A549 (cell line): ENCODE measurements at regions not wholly inside any gene's neighbourhood (a gene's known extent, or its start where the extent isn't known, plus 50 kb on each side); places are given as distances from the start of the nearest gene placed in this dataset.

Experiments
- ATAC-seq, 2 experiments: fragments of 200-7000 bp in 1 of 2; fragments of >200 bp in 1 of 2; cut with Nextera tagmentation in 1 of 2; cut with Tn5 transposase in 1 of 2; 3 replicates each; pipeline versions ENCODE4 v1.8.0 to v1.9.1; 2018 to 2020; ENCODE audit warnings: mild to moderate bottlenecking in 1 of 2, moderate library complexity in 1 of 2
- CTCF ChIA-PET: fragments of 300-600 bp; sonication (Branson Sonifier 250); formaldehyde crosslinking; extraction: SDS; loops from one replicate; lab custom pipeline; 2021; ENCODE audit warnings: antibody characterized with exemption, inconsistent platforms; lab: Yijun Ruan, JAX
- POLR2A ChIA-PET: fragments of 350-600 bp; formaldehyde crosslinking; extraction: SDS; loops from one replicate; lab custom pipeline; 2021; ENCODE audit warnings: antibody characterized with exemption, inconsistent platforms; lab: Yijun Ruan, JAX
- DNase-seq, 2 experiments: peaks; one replicate each; pipeline versions ENCODE4 v3.0.0 to v3.0.0-alpha.2; 2011 to 2016; ENCODE audit warnings: low read depth in 1 of 2, low spot score in 1 of 2
- FAIRE-seq: peaks from 2 replicates; lab custom pipeline; 2011; peaks lifted over from hg19 to GRCh38; lab: Jason Lieb, UNC
- H3K27ac ChIP-seq, 2 experiments: fragments of >200 bp; sonication (Bioruptor Twin); formaldehyde crosslinking; 3 replicates each; pipeline ENCODE4 v1.5.1; 2016 to 2017
- H3K4me1 ChIP-seq: fragments of >200 bp; sonication (Bioruptor Twin); formaldehyde crosslinking; 3 replicates; pipeline ENCODE4 v1.6.1; 2016
- H3K4me2 ChIP-seq: fragments of >200 bp; sonication (Bioruptor Twin); formaldehyde crosslinking; 3 replicates; pipeline ENCODE4 v1.6.1; 2016
- H3K4me3 ChIP-seq: fragments of >200 bp; sonication (Bioruptor Twin); formaldehyde crosslinking; 3 replicates; pipeline ENCODE4 v1.5.1; 2016
- H3K9me3 ChIP-seq: fragments of >200 bp; sonication (Bioruptor Twin); formaldehyde crosslinking; 3 replicates; pipeline ENCODE4 v1.6.1; 2016
- CBX2 ChIP-seq: fragments of 200-600 bp; sonication (generic); IDR thresholded peaks from 2 replicates; pipeline ENCODE4 v1.6.1; 2016; ENCODE audit warnings: low read depth, mild to moderate bottlenecking, borderline replicate concordance
- FOSL2 ChIP-seq, 2 experiments: fragments of 450-650 bp in 1 of 2; fragments of >200 bp in 1 of 2; sonication (Bioruptor Twin) in 1 of 2; formaldehyde crosslinking; IDR thresholded peaks; 2 replicates each; pipeline versions ENCODE4 v1.5.0 to v1.6.1; 2016 to 2020; ENCODE audit warnings: mild to moderate bottlenecking in 1 of 2, moderate library complexity in 1 of 2
- FOXS1 ChIP-seq: fragments of 250-450 bp; sonication (Bioruptor Pico); IDR thresholded peaks from 2 replicates; pipeline ENCODE4 v1.5.0; 2020; ENCODE audit warnings: mild to moderate bottlenecking, moderate library complexity
- HDAC2 ChIP-seq: fragments of 200-600 bp; sonication (generic); IDR thresholded peaks from 2 replicates; pipeline ENCODE4 v1.6.1; 2016
- HES2 ChIP-seq: fragments of >200 bp; sonication (Bioruptor Twin); formaldehyde crosslinking; IDR thresholded peaks from 2 replicates; pipeline ENCODE4 v1.6.1; 2016
- JUN ChIP-seq, 2 experiments: fragments of >200 bp; sonication (Bioruptor Twin); formaldehyde crosslinking; IDR thresholded peaks; 2 replicates in 1 of 2; 3 replicates in 1 of 2; pipeline ENCODE4 v1.6.1; 2016 to 2017
- MYC ChIP-seq: IDR thresholded peaks from 2 replicates; pipeline ENCODE4 v1.6.1; 2012; ENCODE audit warnings: mild to moderate bottlenecking, inconsistent platforms, low read length, improper control_type of control experiment, borderline replicate concordance
- PHF8 ChIP-seq: fragments of 200-600 bp; sonication (generic); IDR thresholded peaks from 2 replicates; pipeline ENCODE4 v1.6.1; 2016; ENCODE audit warnings: low read depth, mild to moderate bottlenecking, antibody characterized with exemption, moderate library complexity, borderline replicate concordance
- RARB ChIP-seq: fragments of 250-450 bp; sonication (Bioruptor Pico); IDR thresholded peaks from 2 replicates; pipeline ENCODE4 v1.8.0; 2021; ENCODE audit warnings: mild to moderate bottlenecking, moderate library complexity
- RCOR1 ChIP-seq: fragments of 150-350 bp; IDR thresholded peaks from 2 replicates; pipeline ENCODE4 v1.6.1; 2014; ENCODE audit warnings: antibody characterized with exemption, low read length, low read depth
- REST ChIP-seq: fragments of 200-600 bp; sonication (generic); IDR thresholded peaks from 2 replicates; pipeline ENCODE4 v1.6.1; 2016; ENCODE audit warnings: antibody characterized with exemption, mild to moderate bottlenecking, moderate library complexity
- RFX5 ChIP-seq: fragments of 450-650 bp; IDR thresholded peaks from 2 replicates; pipeline ENCODE4 v1.7.1; 2014; ENCODE audit warnings: antibody characterized with exemption, mild to moderate bottlenecking, moderate library complexity
- RNF2 ChIP-seq: fragments of 200-600 bp; sonication (generic); IDR thresholded peaks from 2 replicates; pipeline ENCODE4 v1.6.1; 2016; ENCODE audit warnings: low read depth, mild to moderate bottlenecking, antibody characterized with exemption, moderate library complexity, borderline replicate concordance
- SREBF2 ChIP-seq: fragments of 450-650 bp; IDR thresholded peaks from 2 replicates; pipeline ENCODE4 v1.6.1; 2014; ENCODE audit warnings: mild to moderate bottlenecking, moderate library complexity
- TP53 ChIP-seq: fragments of 250-450 bp; sonication (Bioruptor Pico); IDR thresholded peaks from 2 replicates; pipeline ENCODE4 v1.5.0; 2021; ENCODE audit warnings: mild to moderate bottlenecking, moderate library complexity
- ZC3H11A ChIP-seq: fragments of 450-650 bp; IDR thresholded peaks from 2 replicates; pipeline ENCODE4 v1.6.1; 2014; ENCODE audit warnings: antibody characterized with exemption, mild to moderate bottlenecking
- ZFP36 ChIP-seq: fragments of 450-650 bp; IDR thresholded peaks from 2 replicates; pipeline ENCODE4 v1.6.1; 2014; ENCODE audit warnings: borderline replicate concordance; ENCODE audit not compliant: partially characterized antibody
- ZNF302 ChIP-seq: fragments of 250-450 bp; sonication (Bioruptor Pico); IDR thresholded peaks from 2 replicates; pipeline ENCODE4 v1.9.0; 2021; ENCODE audit warnings: inconsistent platforms, mild to moderate bottlenecking, moderate library complexity
- WGBS: methylation state at CpG from one replicate; pipeline ENCODE4 v1.1.6; 2017; ENCODE audit errors: missing lambda C conversion rate; 5-methylcytosine and 5-hydroxymethylcytosine counted together

- no peak for DNase-seq
- ChIA-PET CTCF (no interaction called here), POLR2A (no interaction called here)
- no peak for TF ChIP-seq REST
- no peak for TF ChIP-seq ZC3H11A
- TF ChIP-seq CBX2: no peak
- TF ChIP-seq RNF2: no peak
- TF ChIP-seq ZFP36: no peak
- no peak for TF ChIP-seq RFX5
- no peak overlapping the region for H3K4me3 ChIP-seq
- no peak overlapping the region for H3K4me2 ChIP-seq
- H3K4me1 ChIP-seq: no peaks in the 10 kb centered on the region
- WGBS: 77% methylated on average over 3 of the region's 3 CpGs
- FAIRE-seq: no peak
- ATAC-seq: no peak
- no peaks in the 10 kb centered on the region for H3K9me3 ChIP-seq
- H3K27ac ChIP-seq: no peak overlapping the region
These were observed 1218.4 kb upstream of the CITED2 start for GRCh38 chr6:140592877-140593276.

- DNase-seq (no peak), FAIRE-seq (no peak), ATAC-seq (no peak)
- Histone ChIP-seq H3K4me3 (no peak overlapping the region), H3K27ac (no peak overlapping the region), H3K4me1 (no peaks in the 10 kb centered on the region), H3K4me2 (no peak overlapping the region), H3K9me3 (no peaks in the 10 kb centered on the region)
- TF ChIP-seq TP53: no peak
- no peak for TF ChIP-seq RFX5
- TF ChIP-seq HES2: no peak
- TF ChIP-seq RARB (CRISPR knock-in tag): no peak
- no peak for TF ChIP-seq FOXS1 (CRISPR knock-in tag)
- no peak for TF ChIP-seq MYC
- no peak for TF ChIP-seq HDAC2
- no peak for TF ChIP-seq SREBF2
- no peak for TF ChIP-seq FOSL2 (IDR thresholded peaks at IDR 0.05)
- no peak for TF ChIP-seq FOSL2 (CRISPR knock-in tag; IDR thresholded peaks at IDR 0.05)
- no peak for TF ChIP-seq REST
- no peak for TF ChIP-seq PHF8
- TF ChIP-seq RCOR1: no peak
- no peak for TF ChIP-seq CBX2
- TF ChIP-seq ZNF302 (CRISPR knock-in tag): no peak
- TF ChIP-seq JUN (IDR thresholded peaks at IDR 0.05): no peak
- POLR2A ChIA-PET: no interaction called here
- CTCF ChIA-PET: no interaction called here
These were observed 1216.2 kb upstream of the CITED2 start for GRCh38 chr6:140590641-140591040.
